ENCODE measurements at regions not wholly inside any gene's neighbourhood (a gene's known extent, or its start where the extent isn't known, plus 50 kb on each side); places are given as distances from the start of the nearest gene placed in this dataset.

DNA sequence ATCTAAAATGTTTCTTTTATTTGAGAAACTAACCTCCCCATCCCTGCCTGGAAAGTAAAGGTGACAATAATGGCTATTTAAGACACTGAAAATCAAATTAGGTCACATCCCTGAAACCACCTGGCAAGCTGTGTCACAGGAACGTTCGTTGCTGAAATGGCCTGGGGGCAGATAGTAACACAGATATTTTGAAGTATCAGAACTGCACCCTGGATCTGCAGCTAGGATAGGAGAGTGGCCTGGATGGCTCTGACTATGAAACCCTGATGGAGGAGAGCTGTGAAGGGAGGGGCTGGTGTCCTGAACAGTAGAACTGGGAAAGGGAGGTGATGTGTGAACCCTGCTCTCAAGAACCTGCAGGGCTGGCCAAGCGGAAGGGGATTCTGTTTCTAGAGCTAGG, 648.3 kb upstream of the CFAP20DC start:
- no peak for DNase-seq

DNA sequence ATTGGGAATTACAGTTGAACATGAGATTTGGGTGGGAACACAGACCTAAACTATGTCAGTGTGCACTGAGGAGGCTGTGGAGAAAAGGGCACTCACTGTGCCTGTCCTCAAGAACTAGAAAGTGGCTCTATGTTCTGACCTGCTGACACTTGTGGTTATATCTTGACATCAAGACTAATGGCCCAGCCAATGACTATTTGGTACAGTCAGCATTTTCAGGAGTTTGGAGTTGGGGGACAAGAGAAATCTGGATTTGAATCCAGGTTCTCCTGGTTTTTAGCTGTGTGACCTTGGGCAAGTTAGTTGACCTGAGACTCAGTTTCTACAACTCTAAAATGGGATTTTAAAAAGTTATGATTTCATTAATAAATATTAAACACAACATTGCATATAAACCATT, 647.0 kb upstream of the CFAP20DC start:
- no peak for DNase-seq

DNA sequence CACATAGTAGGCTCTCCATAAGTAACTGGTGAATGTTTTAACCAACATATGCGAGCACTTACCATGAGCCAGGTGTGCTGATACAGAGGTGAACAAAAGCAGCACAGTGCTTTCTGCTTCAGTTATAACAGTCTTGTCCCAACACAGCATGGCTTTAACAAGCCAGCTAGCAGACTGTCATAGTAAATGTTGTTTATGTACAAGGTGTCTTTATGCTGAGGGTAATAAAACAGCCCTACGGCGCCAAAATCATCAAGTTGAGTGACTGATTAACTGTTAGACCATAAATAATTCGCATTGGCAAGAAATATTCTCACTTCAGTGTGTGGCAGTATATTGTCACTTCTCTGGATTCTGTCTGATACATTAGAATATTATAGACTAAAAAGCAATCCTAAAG, 646.0 kb upstream of the CFAP20DC start:
- no peak for DNase-seq

DNA sequence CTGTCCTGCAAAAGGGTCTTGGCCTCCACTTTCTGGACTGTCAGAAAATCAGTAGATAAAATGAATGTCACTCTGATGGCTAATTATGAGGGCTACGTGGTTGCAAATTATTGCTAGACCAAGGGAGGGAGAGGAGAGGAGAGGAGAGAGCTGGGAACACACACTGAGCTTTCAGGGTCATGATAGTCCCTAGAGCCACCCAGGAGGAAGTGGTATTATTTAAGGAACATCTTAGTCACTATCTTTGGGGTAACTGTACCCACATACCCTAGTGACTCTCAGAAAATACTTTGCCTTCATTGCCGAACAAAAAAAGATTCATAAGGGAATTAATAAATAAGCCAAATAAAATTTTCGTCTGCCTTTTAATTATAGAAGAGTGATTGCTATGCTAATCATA, 642.3 kb upstream of the CFAP20DC start:
- DNase-seq, result no peak

DNA sequence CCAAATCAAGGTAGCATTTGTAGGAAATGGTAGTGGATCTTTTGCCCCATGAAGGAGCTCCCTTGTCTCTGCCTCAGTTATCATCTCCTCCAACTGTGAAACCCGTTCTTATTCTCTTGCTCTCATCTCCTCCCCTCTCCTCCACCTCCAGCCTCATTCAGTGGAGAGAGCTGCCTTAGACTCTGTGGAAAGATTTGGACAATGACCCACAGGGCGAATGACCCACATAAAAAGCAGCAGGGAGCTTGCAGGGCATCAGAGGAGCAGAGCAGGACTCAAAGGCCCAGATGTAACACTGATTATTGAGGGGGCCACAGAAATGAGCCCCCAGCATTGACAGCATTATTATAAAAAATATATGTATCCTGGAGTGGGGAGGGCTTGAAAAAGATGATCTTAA, 641.1 kb upstream of the CFAP20DC start:
- DNase-seq, result no peak

DNA sequence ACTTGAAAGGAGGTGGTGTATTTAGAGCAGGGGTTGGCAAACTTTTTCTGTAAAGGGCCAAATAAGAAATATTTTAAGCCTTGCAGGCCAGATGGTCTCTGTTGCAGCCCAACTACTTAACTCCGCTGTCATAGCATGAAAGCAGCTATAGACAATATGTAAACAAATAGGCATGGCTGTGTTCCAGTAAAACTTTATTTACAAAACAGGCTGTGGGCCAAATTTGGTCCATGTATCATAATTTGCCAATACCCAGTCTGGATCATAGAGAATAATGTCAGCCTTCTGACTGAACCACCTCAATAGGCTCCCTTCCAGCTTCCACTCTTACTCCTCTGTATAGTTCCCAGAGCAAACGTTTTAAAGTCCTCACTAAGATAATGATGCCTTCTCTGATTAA, 638.8 kb upstream of the CFAP20DC start:
- no peak for DNase-seq

DNA sequence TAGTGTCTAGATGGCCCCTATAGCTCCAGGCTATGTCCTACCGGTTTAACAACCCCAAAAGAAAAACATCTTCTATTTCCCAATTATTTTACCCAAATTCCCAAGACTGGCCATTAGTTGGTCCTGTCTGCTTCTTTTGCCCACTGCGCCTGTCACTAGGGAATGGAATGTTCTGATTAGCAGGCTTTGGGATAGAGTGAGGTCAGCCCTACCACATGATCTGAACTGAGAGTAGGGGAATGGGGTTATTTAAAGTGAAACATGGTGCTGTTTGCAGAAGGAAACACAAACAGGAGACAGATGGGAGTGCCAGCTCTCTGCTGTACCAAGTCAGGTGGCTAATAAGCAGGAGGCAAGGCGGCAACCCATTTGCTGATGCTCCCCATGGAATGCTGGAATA, 635.6 kb upstream of the CFAP20DC start:
- no peak for DNase-seq

DNA sequence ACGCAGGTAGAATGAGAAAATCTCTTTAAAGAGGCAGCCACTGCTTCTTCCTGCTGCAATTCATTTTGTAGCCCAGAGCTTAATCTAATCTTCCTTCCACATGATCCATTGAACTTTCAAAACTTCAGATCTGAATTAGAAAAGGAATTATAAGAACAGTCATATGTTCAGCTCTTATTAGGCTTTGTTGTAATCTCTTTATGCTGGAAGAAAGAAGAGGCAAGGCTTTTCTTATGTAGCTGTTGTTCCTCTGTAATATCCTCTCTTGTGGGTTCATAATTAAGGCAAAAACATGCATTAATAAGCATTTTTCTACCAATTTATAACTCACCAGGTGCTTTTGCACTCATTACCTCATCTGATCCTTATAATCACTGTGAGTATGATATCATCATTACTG, 634.9 kb upstream of the CFAP20DC start:
- no peak for DNase-seq

DNA sequence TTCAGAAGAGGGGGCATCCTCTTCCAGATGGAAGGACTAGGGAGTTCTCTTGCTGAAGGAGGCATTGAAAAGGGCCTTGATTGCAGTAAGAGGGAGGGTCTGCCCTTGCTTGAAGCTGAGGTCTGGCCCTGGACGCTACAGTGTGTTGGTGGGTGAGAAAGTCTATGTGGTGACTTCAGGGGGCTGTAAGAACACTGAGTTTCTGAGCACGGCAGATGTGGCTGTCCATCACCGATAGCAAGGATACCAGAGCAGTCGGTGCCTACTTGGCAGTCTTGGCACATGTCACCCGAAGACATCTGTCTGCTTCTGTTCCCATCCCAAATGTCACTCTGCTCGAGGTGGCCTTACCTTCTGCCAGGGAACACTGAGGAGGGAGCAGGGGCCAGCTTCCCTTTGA, 631.1 kb upstream of the CFAP20DC start:
- no peak for DNase-seq

DNA sequence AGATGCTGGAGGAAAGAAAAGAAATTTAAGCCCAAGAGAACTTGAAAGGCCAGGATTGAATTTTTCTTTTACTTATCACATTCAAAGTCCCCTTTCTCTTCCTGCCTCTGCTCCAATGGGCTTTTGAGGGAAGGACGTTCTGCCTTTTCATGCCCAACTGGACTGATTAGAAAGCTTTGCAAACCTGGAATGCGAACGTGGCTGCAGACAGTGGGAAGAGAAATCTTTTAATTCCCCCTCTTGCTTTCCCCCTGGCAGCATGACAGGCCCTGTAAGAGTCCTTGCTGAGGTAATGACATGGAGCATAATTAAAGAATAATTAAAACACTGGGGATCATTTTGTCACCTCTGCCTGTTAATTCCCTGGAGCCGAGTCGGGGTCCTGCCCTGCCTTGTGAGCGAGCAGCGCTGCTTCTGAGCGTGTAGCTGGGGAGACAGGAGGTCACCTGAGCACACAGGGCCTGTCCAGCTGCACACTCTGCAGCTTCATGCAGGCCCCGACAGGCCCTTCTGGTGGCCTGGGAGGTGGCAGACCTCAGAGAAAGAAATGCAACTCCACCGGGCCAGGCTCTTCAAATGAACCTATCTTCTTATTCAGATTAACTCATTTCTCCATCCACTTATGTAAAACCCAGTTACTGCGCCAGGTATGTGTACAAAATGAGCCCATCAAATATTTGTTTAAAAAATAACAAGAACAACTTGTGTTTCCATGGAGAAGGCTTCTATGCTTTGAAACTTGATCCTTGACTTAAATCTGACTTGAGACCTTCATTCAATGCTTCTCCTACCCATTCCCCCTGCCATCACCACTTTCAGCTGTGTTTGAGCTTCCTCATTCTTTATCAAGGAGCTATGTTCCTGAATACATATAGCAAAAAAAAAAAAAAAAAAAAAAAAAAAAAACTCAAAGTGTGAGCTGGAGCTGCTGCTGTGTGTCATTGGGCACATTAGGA, 628.2 kb upstream of the CFAP20DC start:
- no peak for DNase-seq

DNA sequence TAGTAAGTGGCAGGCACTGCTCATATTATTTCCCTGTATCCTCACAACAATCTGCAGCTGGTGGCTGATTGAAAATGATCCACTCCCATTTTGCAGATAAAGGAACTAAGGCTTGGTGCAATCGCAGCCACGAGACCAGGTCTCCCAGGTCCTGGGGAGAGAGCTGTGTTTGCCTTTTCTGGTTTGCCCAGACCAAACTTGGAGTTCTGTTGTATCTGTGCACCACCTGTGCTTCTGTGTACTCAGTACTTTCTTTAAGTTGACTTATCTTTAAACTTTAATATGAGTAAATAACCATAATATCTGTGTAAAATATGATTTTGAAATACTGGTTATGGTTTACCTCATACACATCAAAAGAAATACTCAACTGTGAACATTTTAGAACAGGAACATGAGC, 625.7 kb upstream of the CFAP20DC start:
- no peak for DNase-seq

DNA sequence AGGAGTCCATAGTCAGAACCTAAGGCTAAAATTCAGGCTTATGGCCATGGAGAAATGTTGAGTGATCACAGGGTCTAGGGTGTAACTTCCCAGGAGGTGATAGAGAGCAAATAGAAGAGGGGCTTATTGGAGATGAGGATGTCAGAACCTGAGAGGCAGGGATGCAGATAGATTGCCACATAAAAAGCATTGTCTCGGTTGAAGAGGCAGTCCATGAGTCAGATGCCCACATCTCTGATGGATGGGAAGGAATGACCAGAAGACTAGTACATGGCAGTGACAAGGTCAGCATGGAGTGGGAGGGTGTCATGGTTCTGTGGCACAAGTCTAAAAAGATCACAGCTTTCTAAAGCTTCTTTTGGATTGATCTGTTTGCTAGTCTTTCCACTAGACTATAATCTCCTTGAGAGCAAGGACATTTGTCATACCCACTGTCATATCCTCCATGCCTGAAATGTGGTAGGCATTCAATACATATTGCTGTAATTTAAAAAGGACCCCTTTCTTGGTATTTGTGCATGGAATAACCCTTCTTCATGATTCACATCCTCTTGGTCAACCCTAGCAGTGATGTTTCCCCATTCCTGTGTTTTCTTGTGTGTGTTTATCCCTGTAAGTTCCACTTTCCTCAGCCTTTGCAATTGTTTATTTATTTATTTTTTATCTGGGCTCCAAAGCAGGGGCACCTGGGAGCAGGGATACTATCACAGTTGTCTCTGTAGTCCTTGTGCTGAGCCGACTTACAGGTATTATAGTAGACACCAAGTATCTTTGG, 613.4 kb upstream of the CFAP20DC start:
- no peak for DNase-seq

DNA sequence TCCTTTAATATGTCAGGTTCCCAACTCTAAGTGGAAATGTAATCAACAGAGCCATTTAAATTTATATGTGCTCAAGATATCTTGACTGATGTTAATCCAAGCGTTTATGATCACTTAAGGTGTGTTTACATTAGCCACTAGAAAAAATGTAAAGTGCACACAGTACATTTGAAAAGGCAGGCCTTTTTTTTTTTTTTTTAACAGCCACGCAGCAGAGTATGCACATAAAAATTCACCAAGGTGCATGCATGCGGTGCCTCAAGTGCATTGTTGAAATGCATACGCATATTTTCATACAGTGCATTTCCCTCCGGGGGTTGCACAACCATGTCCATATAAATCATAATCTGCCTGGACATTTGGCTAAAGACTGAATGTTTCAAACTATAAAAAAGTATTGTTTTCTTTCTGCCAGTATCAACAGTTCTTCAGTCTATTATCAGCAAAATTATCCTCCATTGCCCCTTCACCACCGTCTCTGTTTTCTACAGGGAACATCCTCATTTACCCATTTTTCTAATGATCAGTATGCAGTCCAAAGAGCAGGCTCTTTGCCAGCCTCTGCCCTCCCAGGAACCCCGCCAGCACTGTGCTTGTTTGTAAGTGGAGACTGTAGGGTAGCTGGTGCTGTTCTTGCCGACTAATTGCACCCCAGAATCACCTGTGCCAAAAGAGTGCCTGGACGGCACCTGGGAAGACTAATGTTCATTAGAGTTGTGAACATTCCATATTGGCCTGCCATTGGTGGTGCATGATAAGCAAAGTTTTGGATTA, 611.2 kb upstream of the CFAP20DC start:
- DNase-seq, result no peak

DNA sequence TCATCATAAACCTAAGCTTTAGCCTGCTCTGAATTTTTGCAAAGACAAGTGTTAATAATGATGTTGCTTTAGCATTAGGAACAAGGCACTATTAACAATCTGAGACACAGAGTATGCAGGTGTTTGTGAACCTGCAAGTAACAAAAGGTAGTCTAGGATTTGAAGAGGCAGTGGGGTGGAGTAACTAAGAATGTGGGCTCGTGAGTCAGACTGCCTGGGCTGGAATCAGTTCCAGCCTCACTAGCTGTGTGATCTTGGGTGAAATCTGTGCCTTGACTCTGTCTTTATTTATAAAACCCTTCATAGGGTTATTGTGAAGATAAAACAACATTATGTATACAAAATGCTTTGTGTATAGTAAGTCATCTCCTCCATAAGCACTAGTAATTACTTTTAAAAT, 610.6 kb upstream of the CFAP20DC start:
- no peak for DNase-seq

DNA sequence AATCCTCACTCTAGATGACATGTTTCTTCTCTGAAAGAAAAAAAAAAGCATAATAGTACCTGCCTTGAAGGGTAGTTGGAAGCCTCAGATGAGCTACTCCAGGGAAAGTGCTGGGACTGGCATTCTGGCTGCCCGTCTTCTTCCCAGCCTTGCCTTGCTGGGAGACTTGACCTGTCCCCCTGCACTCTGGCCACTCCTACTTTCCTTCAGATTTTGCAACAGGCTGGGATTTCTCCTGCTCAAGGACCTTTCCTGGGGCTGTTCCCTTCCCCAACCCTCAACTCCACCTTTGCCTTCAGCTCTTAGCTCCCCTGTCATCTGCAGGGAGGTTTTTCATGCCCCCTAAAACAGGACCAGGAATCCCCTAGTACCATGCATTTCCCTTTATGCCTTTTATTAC, 609.9 kb upstream of the CFAP20DC start:
- no peak for DNase-seq

DNA sequence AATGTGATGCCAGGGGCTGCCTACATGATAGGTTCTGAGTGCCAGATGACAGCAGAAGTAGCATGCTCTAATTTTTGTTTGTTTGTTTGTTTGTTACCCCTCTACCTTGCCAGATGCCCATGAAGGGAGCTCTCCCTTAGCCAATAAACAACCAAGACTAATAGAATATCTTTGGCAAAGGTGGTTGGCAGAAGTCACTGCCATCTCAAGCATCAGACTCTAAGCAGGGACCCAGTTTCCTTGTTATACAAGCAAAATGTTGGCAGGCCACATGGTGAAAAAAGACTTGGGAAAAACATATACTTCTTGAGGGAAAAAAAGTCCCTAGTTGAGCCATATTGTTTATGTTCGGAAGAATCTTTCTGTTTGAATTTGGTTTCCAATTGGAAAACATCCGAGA, 609.0 kb upstream of the CFAP20DC start:
- DNase-seq, result no peak

DNA sequence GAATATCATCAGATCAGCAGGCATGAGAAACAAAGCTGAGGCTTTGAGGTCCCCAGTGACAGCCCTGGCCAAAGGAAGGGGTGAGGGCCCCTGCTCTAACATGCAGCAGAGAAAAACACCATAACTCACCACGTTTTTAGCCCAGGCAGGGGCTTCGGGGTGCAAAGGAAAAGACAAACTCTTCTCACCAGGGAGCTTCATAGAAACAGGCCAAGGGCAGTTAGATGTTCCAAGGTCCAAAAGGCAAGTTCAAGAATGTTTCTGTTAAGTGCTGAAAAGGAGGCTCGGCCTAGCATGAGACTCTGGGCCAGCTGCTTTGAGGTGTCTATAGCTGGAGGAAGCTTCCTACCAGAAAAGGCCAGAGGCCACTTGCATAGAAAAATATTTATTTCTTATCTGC, 608.4 kb upstream of the CFAP20DC start:
- no peak for DNase-seq

DNA sequence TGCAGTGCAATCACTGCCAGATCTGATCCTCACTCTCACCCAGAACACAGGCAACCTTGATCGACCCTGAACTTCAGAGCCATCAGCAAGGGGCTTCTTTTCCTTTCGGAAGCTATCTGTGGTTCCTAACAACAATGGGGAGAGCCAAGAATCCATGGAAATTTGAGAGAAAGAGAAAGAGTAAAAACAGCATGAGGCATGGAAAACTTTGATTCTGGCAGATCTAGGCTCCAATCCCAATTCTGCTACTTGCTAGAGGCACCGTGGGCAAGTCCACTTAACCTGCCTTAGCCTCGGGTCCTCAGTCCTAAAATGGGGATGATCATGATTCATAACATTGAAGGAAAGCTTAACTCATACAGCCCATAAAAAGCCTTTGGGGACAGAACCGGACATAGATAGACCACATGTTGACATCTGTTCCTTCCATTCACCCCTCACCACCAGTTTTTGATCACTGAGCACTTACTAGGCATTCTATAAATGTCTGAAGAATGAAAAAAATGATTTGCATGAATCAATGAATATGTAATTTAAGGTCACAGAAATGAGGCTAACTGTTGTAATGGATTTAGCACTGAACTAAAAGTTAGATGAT, 605.7 kb upstream of the CFAP20DC start:
- DNase-seq, result no peak

DNA sequence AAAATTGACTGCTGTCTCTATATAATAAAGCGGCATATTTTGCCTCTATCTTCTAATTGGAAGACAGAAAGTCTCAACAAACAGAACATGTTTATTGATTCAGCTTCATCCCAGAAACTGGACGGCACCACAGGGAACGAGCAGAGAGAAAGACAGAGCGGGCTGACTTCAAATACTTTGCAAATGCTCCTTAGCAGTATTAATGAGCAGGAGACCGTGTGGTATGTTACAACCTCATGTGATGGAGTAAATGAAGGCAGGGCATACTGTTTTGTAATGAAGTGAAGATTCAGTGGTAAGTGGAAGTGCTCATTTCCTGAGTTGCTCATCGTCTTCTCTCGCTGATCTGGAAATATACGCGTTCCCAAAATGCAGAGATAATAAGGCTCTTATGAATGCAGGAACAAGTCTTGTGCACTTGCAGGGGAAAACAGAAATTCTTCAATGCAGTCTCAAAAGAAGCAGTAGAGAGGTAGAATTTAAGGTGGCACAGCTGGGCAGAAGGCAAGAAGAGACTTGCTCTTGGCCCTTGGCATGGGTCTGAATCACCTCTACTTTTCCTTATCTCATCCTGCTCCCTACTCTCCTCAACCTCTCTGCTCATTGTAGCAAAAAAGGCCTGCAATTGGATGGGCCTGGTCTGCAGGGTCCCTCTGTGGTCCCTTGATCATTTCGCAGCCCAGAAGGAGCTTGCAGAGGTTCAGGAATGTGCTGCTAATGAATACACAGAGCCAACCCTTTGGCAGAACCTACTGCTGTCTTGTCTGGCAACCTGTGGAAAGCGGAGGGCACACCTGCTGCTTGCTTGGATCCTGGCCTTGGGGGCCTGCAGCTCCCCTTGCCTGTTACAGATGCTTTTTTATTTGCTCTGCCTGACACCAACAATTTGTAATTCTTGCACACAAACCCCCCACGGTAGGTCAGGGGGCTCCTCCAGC, 604.9 kb upstream of the CFAP20DC start:
- no peak for DNase-seq

DNA sequence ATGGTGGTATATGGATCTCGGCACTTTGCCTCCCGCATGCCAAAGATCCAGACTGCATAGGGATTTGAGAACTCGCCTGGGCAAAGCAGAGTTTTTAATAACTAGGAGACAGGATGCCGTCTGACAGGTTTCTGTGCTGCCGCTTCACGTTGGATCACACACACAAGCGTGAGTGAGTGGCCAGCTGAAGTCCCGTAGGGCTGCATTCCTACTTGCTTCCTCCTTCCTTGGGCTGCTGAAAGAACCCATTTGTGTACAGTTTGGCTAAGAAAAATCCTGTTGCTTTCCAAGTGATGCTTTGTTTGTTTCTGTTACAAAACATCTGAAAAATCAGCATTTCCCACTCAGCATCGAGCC, 604.3 kb upstream of the CFAP20DC start:
- DNase-seq, result no peak

DNA sequence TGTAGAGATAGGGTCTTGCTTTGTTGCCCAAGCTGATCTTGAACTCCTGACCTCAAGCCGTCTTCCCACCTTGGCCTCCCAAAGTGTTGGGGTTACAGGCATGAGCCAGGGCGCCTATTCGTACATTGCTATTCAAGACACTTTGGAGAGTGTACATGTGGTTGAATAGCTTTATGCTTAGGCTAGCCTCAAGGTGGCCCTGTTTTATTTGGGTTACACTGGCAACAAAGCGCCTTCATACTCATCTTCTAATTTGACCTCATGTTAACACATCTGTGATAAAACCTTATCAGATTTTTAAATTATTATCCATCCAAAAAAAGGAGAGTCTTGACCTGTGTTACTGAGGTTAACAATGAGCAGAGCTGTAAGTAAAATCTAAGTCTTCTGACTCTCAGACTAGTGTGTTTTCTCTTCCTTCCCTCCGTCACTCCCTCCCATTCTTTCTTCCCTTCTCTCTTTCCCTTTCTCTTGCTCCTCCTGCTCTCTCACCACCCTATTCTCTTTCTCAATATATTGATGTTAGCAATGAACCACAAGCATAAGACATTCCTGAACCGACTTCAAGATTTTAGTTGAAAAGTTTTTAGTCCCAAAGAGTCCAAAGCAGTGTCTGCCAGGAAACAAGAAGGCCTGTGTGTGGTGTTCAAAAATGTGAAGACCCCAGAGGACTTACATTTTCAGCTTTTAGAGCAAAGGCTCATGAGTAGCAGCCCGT, 603.7 kb upstream of the CFAP20DC start:
- no peak for DNase-seq

Data from activated CD4-positive, alpha-beta T cell treated with anti-CD3 and anti-CD28 coated beads, Interleukin-2, amount 50 U/mL, for 16 hours (primary cell).